Sigmoid colon (tissue), 4 donors: ENCODE measurements at regions not wholly inside any gene's neighbourhood (a gene's known extent, or its start where the extent isn't known, plus 50 kb on each side); places are given as distances from the start of the nearest gene placed in this dataset.

Source experiments
- EP300 ChIP-seq, 4 donors: sonication (generic); formaldehyde crosslinking; IDR thresholded peaks; one replicate each; pipeline ENCODE4 v1.6.1; 2017; ENCODE audit warnings: antibody characterized with exemption in 4 of 4
- POLR2A ChIP-seq, 2 donors: fragments of 450-650 bp; IDR thresholded peaks; one replicate each; pipeline ENCODE4 v1.6.1; 2016; ENCODE audit warnings: antibody characterized with exemption in 2 of 2, mild to moderate bottlenecking in 2 of 2, moderate library complexity in 2 of 2
- POLR2AphosphoS5 ChIP-seq, 4 donors: sonication (generic); formaldehyde crosslinking; IDR thresholded peaks; one replicate each; pipeline ENCODE4 v1.6.1; 2017; ENCODE audit warnings: antibody characterized with exemption in 4 of 4
- TF ChIP-seq, protein P1 (sequence below), 4 experiments: fragments of 450-650 bp in 3 of 4; fragments of 200-600 bp in 1 of 4; IDR thresholded peaks; one replicate each; pipeline ENCODE4 v1.5.1; 2016 to 2019; ENCODE audit warnings: antibody characterized with exemption in 4 of 4, mild to moderate bottlenecking in 3 of 4, moderate library complexity in 2 of 4

GRCh38 chr11:27812341-27812740 lies 112.1 kb upstream of the BDNF start:
- TF ChIP-seq, protein P1, sequence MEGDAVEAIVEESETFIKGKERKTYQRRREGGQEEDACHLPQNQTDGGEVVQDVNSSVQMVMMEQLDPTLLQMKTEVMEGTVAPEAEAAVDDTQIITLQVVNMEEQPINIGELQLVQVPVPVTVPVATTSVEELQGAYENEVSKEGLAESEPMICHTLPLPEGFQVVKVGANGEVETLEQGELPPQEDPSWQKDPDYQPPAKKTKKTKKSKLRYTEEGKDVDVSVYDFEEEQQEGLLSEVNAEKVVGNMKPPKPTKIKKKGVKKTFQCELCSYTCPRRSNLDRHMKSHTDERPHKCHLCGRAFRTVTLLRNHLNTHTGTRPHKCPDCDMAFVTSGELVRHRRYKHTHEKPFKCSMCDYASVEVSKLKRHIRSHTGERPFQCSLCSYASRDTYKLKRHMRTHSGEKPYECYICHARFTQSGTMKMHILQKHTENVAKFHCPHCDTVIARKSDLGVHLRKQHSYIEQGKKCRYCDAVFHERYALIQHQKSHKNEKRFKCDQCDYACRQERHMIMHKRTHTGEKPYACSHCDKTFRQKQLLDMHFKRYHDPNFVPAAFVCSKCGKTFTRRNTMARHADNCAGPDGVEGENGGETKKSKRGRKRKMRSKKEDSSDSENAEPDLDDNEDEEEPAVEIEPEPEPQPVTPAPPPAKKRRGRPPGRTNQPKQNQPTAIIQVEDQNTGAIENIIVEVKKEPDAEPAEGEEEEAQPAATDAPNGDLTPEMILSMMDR (IDR thresholded peaks at IDR 0.05): no peak
- TF ChIP-seq POLR2AphosphoS5 (IDR thresholded peaks at IDR 0.05) (no peak), POLR2A (IDR thresholded peaks at IDR 0.05) (no peak), EP300 (IDR thresholded peaks at IDR 0.05) (no peak)
